Astrocyte of the spinal cord (primary cell): ENCODE measurements at regions not wholly inside any gene's neighbourhood (a gene's known extent, or its start where the extent isn't known, plus 50 kb on each side); places are given as distances from the start of the nearest gene placed in this dataset.

Experiments
- DNase-seq: peaks from one replicate; pipeline ENCODE4 v3.0.0; 2011; ENCODE audit warnings: low read depth, low spot score
- H3K4me3 ChIP-seq: 2 replicates; pipeline ENCODE4 v1.5.1; 2011; ENCODE audit warnings: low read depth, mild to moderate bottlenecking, low read length, moderate library complexity
- CTCF ChIP-seq: IDR thresholded peaks from 2 replicates; pipeline ENCODE4 v1.5.1; 2012; ENCODE audit warnings: low read depth, mild to moderate bottlenecking, low read length, inconsistent platforms
- in situ Hi-C: cut with HindIII; loops from 2 replicates; pipeline ENCODE4 v1.10.0; 2017; ENCODE audit warnings: low sequenced_read_pairs

GRCh38 chr20:39245685-39246311 is 283.7 kb downstream of the DHX35 start:
- in situ Hi-C loops, result no loop called here
- no peak for TF ChIP-seq CTCF
- no peak overlapping the region for H3K4me3 ChIP-seq
- no peak for DNase-seq

- no peak for TF ChIP-seq CTCF
- DNase-seq, result no peak
- in situ Hi-C loops, result no loop called here
- no peak overlapping the region for H3K4me3 ChIP-seq
Observed at GRCh38 chr20:39243962-39244361, 281.8 kb downstream of the DHX35 start.

GRCh38 chr20:39242614-39243013 is 280.5 kb downstream of the DHX35 start:
- TF ChIP-seq CTCF, result no peak
- no peak for DNase-seq
- H3K4me3 ChIP-seq, result no peak overlapping the region
- in situ Hi-C loops, result no loop called here

- in situ Hi-C loops, result no loop called here
- H3K4me3 ChIP-seq, result no peak overlapping the region
- no peak for DNase-seq
- no peak for TF ChIP-seq CTCF
Observed at GRCh38 chr20:39234520-39235095, 272.5 kb downstream of the DHX35 start.

- no peak for TF ChIP-seq CTCF
- no peak for DNase-seq
- no peak overlapping the region for H3K4me3 ChIP-seq
- in situ Hi-C loops, result no loop called here
Observed at GRCh38 chr20:39233755-39234154, 271.6 kb downstream of the DHX35 start.

- no peak for TF ChIP-seq CTCF
- DNase-seq, result no peak
- no peak overlapping the region for H3K4me3 ChIP-seq
- in situ Hi-C loops, result no loop called here
Observed at GRCh38 chr20:39227416-39227815, 265.3 kb downstream of the DHX35 start.

GRCh38 chr20:39225978-39226377 is 263.8 kb downstream of the DHX35 start:
- in situ Hi-C loops, result no loop called here
- DNase-seq, result no peak
- H3K4me3 ChIP-seq, result no peak overlapping the region
- TF ChIP-seq CTCF, result no peak
